Pons (tissue), 1 donor: ENCODE measurements at regions not wholly inside any gene's neighbourhood (a gene's known extent, or its start where the extent isn't known, plus 50 kb on each side); places are given as distances from the start of the nearest gene placed in this dataset.

Source experiments
- DNase-seq: peaks from one replicate; pipeline ENCODE4 v3.0.0-alpha.2; 2016; ENCODE audit warnings: low spot score

- DNase-seq: no peak
Observed at GRCh38 chr10:129104266-129105045, 362.6 kb upstream of the MGMT start.

DNA sequence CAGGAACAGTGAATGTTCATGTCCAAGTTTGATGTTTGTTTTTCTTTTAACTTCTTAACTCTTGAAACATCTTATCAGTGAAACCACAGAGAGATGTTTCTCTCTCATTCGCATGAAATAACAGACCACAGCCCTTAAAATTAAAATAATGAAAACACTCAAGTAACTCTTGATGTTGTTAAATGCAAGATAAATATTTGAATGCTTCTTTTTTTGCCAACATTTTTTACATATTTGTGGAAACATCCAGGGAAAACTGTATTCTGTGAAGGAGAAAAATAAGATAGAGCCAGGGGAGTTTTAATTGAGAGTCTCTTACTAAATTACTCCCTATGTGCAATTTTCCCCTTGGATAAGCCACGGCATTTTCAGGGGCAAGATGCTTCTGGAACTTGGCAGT is 361.8 kb upstream of the MGMT start:
- no peak for DNase-seq

GRCh38 chr10:129106314-129106713 is 360.7 kb upstream of the MGMT start:
- no peak for DNase-seq

- no peak for DNase-seq
Observed at GRCh38 chr10:129107525-129107924, 359.5 kb upstream of the MGMT start.

- DNase-seq: no peak
Observed at GRCh38 chr10:129108378-129108777, 358.7 kb upstream of the MGMT start.

DNA sequence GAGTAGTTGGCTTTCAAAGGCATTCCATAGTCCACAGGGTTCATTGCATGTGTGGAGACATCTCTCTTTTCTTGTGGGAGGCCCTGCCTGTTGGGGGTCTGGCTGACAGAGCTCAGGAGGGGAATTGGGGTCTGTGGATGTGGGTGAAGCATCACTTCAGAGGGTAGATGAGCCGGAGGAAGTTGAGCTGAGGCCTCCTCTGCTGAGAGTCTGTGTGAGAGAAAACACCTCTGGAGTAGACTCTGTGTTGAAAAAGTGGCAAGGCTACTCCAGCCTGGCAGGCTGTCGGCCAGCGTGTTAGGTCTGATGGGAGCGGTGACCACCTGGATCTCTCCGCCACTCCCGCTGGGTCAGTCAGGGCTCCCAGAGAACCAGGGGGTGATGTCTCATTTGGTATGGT is 358.0 kb upstream of the MGMT start:
- DNase-seq: no peak

- DNase-seq: no peak
Observed at GRCh38 chr10:129110780-129111179, 356.3 kb upstream of the MGMT start.

GRCh38 chr10:129111922-129112321 is 355.1 kb upstream of the MGMT start:
- no peak for DNase-seq

DNA sequence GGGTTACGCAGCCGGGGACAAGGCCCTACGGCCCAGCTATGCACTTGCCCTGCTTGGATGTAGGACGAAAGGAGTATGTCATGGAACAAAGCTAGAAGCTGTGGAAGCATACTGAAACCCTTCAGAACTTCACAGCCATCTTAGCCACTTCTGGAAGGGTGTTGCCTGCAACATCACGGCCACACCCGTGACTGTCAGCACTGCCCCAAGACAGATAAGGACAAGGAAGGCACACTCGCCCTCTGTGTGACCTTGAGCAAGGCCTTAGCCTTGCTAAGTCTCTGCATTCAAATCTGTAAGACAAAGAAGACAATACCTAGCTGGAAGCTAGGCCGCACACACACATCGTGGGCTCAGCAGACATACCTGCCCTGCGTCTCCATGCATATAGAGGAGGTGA is 352.5 kb upstream of the MGMT start:
- DNase-seq: no peak

DNA sequence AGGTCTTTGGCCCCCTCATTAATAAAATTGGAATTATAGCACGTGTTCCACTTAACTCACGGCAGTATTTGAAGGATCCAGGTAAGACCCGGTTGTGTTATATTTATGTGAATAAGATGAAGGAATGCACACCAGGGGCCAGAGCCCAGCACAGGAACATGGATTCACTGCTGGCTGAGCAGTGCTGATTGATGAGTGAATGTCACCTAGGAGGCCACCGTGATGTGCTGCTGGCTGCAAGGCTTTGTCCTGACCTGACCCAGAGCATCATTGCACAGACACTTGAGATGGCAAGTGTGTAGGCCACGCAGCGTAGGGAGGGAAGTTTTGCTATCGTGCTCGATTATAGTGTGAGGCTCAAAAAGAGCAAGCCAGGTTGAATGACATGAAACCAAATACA is 350.7 kb upstream of the MGMT start:
- DNase-seq: no peak

DNA sequence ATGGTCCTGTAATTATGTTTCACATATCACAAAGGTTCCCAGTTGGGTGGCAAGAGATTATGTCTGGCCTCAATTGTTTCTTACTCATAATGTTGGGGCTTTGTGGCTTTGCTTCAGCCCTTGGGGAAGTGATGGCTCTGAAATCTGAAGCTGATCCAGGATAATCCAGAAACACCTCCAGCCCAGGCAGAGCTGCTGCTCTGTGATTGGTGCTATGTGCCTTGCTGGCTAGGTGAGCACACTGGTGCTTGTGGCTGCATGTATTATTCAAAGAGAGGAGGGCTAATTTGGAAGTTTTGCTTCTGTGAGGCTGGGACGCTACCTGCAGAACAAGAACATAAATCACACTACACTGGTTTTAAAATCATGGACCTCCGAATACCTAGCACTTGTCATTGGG is 346.6 kb upstream of the MGMT start:
- DNase-seq: no peak

- DNase-seq: no peak
Observed at GRCh38 chr10:129122846-129123245, 344.2 kb upstream of the MGMT start.

GRCh38 chr10:129123428-129123827 is 343.6 kb upstream of the MGMT start:
- DNase-seq: no peak

DNA sequence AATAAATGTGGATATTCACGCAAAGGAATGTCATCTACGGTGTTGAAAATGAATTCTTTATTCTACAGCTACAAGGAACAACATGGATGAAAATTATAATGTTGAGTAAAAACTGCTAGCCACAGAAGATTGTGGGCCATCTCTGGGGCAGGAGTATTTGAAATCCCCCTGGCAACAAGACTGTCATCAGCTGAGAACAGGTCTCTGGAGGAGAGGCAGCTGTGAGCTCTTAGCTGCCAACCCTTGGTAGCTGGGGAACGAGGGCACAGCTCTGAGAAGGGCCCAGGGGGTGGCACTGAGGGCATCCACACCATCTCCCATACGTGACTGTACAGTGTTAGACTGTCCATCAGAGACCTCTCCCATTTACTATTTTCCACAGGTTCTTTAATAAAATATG is 340.1 kb upstream of the MGMT start:
- DNase-seq: no peak

- DNase-seq: peak; percentile 14
Observed at GRCh38 chr10:129131457-129132132, 335.4 kb upstream of the MGMT start.

DNA sequence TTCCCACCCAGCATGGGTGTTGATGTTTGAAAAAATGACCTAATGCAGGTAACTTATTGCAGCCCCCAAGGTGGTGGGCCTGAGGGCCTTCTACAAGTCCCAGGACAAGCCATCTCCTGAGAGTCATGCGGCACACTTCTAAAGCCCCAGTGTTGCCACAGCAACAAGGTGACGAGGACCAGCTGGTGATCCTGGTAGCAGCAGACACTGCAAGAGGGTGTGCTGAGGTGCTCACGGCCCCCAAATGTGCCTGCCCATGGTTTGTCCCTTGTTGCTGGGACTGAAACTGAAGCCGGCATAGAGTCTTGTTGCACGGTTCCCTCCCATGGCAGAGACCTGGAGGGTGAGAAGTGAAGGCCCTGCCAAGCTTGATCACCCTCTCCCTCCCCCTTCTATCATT is 333.2 kb upstream of the MGMT start:
- DNase-seq: no peak

DNA sequence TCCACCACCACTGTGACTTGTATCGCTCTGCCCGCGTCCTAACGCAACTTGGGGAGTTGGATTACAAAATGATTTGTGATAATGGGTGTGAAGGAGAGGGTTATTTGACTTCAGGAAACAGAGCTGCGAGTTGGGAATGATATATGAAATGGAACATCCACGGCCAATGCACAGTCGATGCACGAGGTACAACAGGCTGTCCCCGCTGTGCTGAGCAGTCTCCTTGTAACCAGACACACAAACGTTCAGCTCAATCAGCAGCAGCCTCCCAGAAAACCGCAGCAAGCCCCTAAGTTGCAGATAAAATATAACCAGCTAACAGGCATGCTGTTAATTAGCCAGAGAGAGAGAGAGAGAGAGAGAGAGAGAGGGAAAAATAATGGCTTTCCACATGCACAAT is 332.7 kb upstream of the MGMT start:
- no peak for DNase-seq

GRCh38 chr10:129135624-129136023 is 331.4 kb upstream of the MGMT start:
- DNase-seq: no peak

GRCh38 chr10:129136074-129136473 is 331.0 kb upstream of the MGMT start:
- no peak for DNase-seq

DNA sequence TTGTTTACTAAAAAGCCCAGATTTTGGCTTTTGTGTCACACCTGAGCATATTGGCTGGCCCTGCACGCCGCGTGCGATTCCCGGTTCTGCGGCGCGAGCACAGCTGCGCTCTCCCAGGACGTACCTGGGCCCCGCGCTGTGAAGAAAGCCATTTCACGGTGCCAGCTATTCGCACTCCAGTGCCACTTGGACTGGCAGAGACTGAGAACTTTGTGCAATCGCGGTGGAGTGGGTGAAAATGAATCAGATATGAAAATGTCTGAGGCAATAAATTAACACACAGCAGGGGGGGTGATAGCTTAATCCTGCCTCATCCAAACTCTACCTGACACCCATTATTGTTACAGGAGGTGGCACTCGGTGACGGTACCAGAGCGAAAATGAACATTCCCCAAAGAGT is 330.1 kb upstream of the MGMT start:
- DNase-seq: no peak

GRCh38 chr10:129140921-129141885 is 325.8 kb upstream of the MGMT start:
- peak; percentile 46 for DNase-seq

DNA sequence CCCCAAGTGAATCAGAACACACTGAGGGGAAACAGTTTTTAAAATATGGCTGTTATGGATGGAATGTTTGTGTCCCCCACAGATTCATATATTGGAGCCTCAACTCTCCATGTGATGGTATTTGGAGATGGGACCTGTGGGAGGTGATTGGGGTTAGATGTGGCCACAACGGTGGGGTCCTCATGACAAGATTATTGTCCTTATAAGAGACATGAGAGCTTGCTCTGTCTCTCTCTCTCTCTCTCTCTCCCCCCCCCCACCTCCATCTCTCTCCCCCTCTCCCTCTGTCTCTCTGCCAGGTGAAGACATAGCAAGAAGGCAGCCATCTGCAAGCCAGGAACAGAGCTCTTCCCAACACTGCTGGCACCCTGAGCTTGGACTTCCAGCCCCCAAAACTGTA is 315.8 kb upstream of the MGMT start:
- DNase-seq: no peak

DNA sequence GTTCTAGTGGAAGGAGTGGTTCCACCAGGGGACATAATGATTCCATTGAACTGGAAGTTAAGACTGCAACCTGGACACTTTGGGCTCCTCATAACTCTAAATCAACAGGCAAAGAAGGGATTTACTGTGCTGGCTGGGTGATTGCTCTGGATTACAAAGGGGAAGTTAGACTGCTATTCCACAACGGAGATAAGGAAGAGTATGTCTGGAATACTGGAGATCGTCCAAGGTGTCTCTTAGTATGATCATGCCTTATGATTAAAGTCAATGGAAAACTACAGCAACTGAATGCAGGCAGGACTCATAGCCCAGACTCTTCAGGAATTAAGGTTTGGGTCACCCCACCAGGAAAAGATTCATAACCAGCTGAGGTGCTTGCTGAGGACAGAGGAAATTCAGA is 310.6 kb upstream of the MGMT start:
- DNase-seq: no peak
